Skeletal muscle satellite cell (primary cell): ENCODE measurements at regions not wholly inside any gene's neighbourhood (a gene's known extent, or its start where the extent isn't known, plus 50 kb on each side); places are given as distances from the start of the nearest gene placed in this dataset.

ENCODE experiments used
- H3K27me3 ChIP-seq: 2 replicates; pipeline ENCODE4 v1.7.0; 2013; ENCODE audit warnings: low read length; ENCODE audit not compliant: control insufficient read depth, insufficient read depth
- H3K36me3 ChIP-seq: 2 replicates; pipeline ENCODE4 v1.7.0; 2013; ENCODE audit warnings: mild to moderate bottlenecking, control low read depth, low read length; ENCODE audit not compliant: insufficient read depth
- H3K4me1 ChIP-seq: 2 replicates; pipeline ENCODE4 v1.7.0; 2013; ENCODE audit warnings: low read length; ENCODE audit not compliant: control insufficient read depth, insufficient read depth
- H3K4me2 ChIP-seq: 2 replicates; pipeline ENCODE4 v1.7.0; 2013; ENCODE audit warnings: mild to moderate bottlenecking, low read length
- H3K4me3 ChIP-seq: 2 replicates; pipeline ENCODE4 v1.7.0; 2013; ENCODE audit warnings: low read length
- H3K9ac ChIP-seq: 2 replicates; pipeline ENCODE4 v1.7.0; 2013; ENCODE audit warnings: mild to moderate bottlenecking, low read depth, low read length, moderate library complexity
- H3K9me3 ChIP-seq: replicated peaks from 2 replicates; pipeline ENCODE4 v1.7.0; 2013; ENCODE audit warnings: mild to moderate bottlenecking, control low read depth, low read length

DNA sequence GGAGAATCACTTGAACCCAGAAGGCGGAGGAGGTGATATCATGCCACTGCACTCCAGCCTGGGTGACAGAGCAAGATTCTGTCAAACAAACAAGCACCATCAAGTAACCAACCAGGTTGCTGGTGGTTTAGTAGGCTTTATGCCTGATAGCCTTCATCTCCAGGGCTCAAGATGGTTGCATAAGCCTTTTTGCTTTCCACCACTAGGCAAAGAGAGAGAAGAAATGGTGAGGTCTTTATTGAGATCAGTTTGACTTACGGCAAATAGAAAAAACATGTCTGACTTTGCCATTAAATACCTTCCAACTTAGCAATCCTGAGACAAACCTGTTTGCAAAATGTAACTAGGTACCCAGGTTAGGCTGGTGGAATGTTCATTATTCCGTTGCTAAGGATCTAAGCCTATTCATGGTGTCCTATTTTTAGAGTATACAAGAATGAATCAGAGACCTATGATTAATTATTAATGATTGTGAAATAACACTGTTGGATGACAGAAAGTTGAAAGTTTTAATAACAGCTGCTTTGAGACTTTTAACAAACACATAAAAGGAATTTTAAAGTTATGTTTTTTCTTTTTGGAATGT lies 53.5 kb upstream of the SLC38A11 start:
- no peak overlapping the region for H3K9ac ChIP-seq

DNA sequence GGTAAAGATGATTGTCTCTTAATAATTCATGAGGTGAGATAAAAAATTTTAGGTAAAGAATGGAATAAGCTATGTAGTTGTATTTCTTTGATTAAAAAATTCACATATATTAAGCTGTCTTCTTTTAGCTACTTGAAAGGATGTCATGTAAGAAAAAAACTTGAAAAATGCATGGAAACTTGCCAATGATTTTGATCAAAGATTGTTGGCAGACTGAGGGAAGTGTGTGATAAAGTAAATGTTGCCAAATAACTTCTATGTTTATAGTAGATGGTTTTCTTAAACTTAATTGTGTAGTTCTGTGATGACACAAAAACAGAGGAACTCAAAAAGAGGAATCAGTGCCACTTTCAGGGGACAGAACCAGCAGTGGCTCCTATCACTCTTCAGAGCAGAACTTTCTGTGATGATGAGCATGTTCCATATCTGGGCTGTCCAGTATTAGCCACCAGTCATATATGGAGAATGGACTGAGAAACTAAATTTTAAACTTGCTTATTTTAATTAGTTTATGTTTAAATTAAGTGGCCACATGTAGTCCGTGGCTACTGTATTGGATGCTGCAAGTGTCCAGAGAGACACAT lies 51.9 kb upstream of the SLC38A11 start:
- Histone ChIP-seq H3K4me3 (no peak overlapping the region), H3K27me3 (no peaks in the 10 kb centered on the region), H3K36me3 (no peaks in the 10 kb centered on the region), H3K4me2 (no peak overlapping the region), H3K9me3 (no peaks in the 10 kb centered on the region), H3K9ac (no peak overlapping the region), H3K4me1 (peaks cover 3% of the 10 kb centered on the region)

More for the DNA sequence above, 53.5 kb upstream of the SLC38A11 start:
- H3K27me3 ChIP-seq: no peaks in the 10 kb centered on the region
- H3K4me2 ChIP-seq: no peak overlapping the region
- no peaks in the 10 kb centered on the region for H3K9me3 ChIP-seq
- no peak overlapping the region for H3K4me3 ChIP-seq
- peaks cover 3% of the 10 kb centered on the region for H3K4me1 ChIP-seq
- H3K36me3 ChIP-seq: no peaks in the 10 kb centered on the region
